ENCODE measurements at regions not wholly inside any gene's neighbourhood (a gene's known extent, or its start where the extent isn't known, plus 50 kb on each side); places are given as distances from the start of the nearest gene placed in this dataset.

- DNase-seq (ENCODE audit: low spot score) = no peak
Measured at GRCh38 chr1:88070956-88071355, 613.1 kb upstream of the PKN2 start.

- no peak for DNase-seq (ENCODE audit: low spot score)
Measured at GRCh38 chr1:88074661-88075060, 609.4 kb upstream of the PKN2 start.

GRCh38 chr1:88075813-88076212 lies 608.3 kb upstream of the PKN2 start:
- no peak for DNase-seq (ENCODE audit: low spot score)

- no peak for DNase-seq (ENCODE audit: low spot score)
Measured at GRCh38 chr1:88079036-88079435, 605.0 kb upstream of the PKN2 start.

- no peak for DNase-seq (ENCODE audit: low spot score)
Measured at GRCh38 chr1:88080875-88081274, 603.2 kb upstream of the PKN2 start.

- DNase-seq (ENCODE audit: low spot score) = no peak
Measured at GRCh38 chr1:88088481-88088880, 595.6 kb upstream of the PKN2 start.

GRCh38 chr1:88089961-88090360 lies 594.1 kb upstream of the PKN2 start:
- DNase-seq (ENCODE audit: low spot score) = no peak

GRCh38 chr1:88098881-88099280 lies 585.2 kb upstream of the PKN2 start:
- no peak for DNase-seq (ENCODE audit: low spot score)

GRCh38 chr1:88101041-88101440 lies 583.0 kb upstream of the PKN2 start:
- no peak for DNase-seq (ENCODE audit: low spot score)

GRCh38 chr1:88104236-88104635 lies 579.8 kb upstream of the PKN2 start:
- no peak for DNase-seq (ENCODE audit: low spot score)

GRCh38 chr1:88104886-88105285 lies 579.2 kb upstream of the PKN2 start:
- DNase-seq (ENCODE audit: low spot score) = no peak

- no peak for DNase-seq (ENCODE audit: low spot score)
Measured at GRCh38 chr1:88111816-88112215, 572.3 kb upstream of the PKN2 start.

- no peak for DNase-seq (ENCODE audit: low spot score)
Measured at GRCh38 chr1:88117597-88117996, 566.5 kb upstream of the PKN2 start.

- DNase-seq (ENCODE audit: low spot score) = no peak
Measured at GRCh38 chr1:88118176-88118845, 565.8 kb upstream of the PKN2 start.

- no peak for DNase-seq (ENCODE audit: low spot score)
Measured at GRCh38 chr1:88124614-88125013, 559.5 kb upstream of the PKN2 start.

- no peak for DNase-seq (ENCODE audit: low spot score)
Measured at GRCh38 chr1:88126467-88126866, 557.6 kb upstream of the PKN2 start.

GRCh38 chr1:88133991-88134390 lies 550.1 kb upstream of the PKN2 start:
- DNase-seq (ENCODE audit: low spot score) = no peak

- DNase-seq (ENCODE audit: low spot score) = no peak
Measured at GRCh38 chr1:88134983-88135921, 548.8 kb upstream of the PKN2 start.

- DNase-seq (ENCODE audit: low spot score) = no peak
Measured at GRCh38 chr1:88139633-88140032, 544.4 kb upstream of the PKN2 start.

- no peak for DNase-seq (ENCODE audit: low spot score)
Measured at GRCh38 chr1:88140325-88140724, 543.7 kb upstream of the PKN2 start.

- DNase-seq (ENCODE audit: low spot score) = no peak
Measured at GRCh38 chr1:88141499-88142074, 542.5 kb upstream of the PKN2 start.

- no peak for DNase-seq (ENCODE audit: low spot score)
Measured at GRCh38 chr1:88145752-88146151, 538.3 kb upstream of the PKN2 start.

- DNase-seq (ENCODE audit: low spot score) = no peak
Measured at GRCh38 chr1:88149686-88150085, 534.4 kb upstream of the PKN2 start.
